MG63 (cell line): ENCODE measurements at regions not wholly inside any gene's neighbourhood (a gene's known extent, or its start where the extent isn't known, plus 50 kb on each side); places are given as distances from the start of the nearest gene placed in this dataset.
A peak's percentile ranks its signal among the peaks of the same experiment; 100 is the strongest.

Source experiments
- DNase-seq: peaks from one replicate; pipeline ENCODE4 v3.0.0-alpha.2; 2020
- H3K27me3 ChIP-seq: fragments of 250-450 bp; sonication (Bioruptor Pico); 2 replicates; pipeline ENCODE4 v1.5.1; 2020; ENCODE audit warnings: mild to moderate bottlenecking, moderate library complexity
- H3K36me3 ChIP-seq: fragments of 250-450 bp; sonication (Bioruptor Pico); 2 replicates; pipeline ENCODE4 v1.5.1; 2020; ENCODE audit warnings: mild to moderate bottlenecking, moderate library complexity
- H3K4me3 ChIP-seq: fragments of 250-450 bp; sonication (Bioruptor Pico); 2 replicates; pipeline ENCODE4 v1.5.1; 2020; ENCODE audit warnings: mild to moderate bottlenecking, moderate library complexity
- H3K9me3 ChIP-seq: fragments of 250-450 bp; sonication (Bioruptor Pico); 2 replicates; pipeline ENCODE4 v1.5.1; 2020; ENCODE audit warnings: mild to moderate bottlenecking, moderate library complexity

- no peak for DNase-seq
- no peak overlapping the region for H3K4me3 ChIP-seq
- H3K36me3 ChIP-seq, result no peaks in the 10 kb centered on the region
- no peaks in the 10 kb centered on the region for H3K9me3 ChIP-seq
- H3K27me3 ChIP-seq, result no peaks in the 10 kb centered on the region
Measured at GRCh38 chr14:54085232-54085761, 128.7 kb upstream of the BMP4 start.

GRCh38 chr14:54085841-54086240 lies 129.2 kb upstream of the BMP4 start:
- Histone ChIP-seq H3K36me3 (no peaks in the 10 kb centered on the region), H3K9me3 (no peaks in the 10 kb centered on the region), H3K4me3 (no peak overlapping the region), H3K27me3 (no peaks in the 10 kb centered on the region)
- DNase-seq, result no peak

GRCh38 chr14:54086767-54087166 lies 130.1 kb upstream of the BMP4 start:
- DNase-seq, result no peak
- no peak overlapping the region for H3K4me3 ChIP-seq
- no peaks in the 10 kb centered on the region for H3K36me3 ChIP-seq
- no peaks in the 10 kb centered on the region for H3K27me3 ChIP-seq
- no peaks in the 10 kb centered on the region for H3K9me3 ChIP-seq

GRCh38 chr14:54087376-54087775 lies 130.8 kb upstream of the BMP4 start:
- Histone ChIP-seq H3K27me3 (no peaks in the 10 kb centered on the region), H3K9me3 (peaks cover 4% of the 10 kb centered on the region; the same call in 1 of the 2 replicates), H3K36me3 (no peaks in the 10 kb centered on the region), H3K4me3 (no peak overlapping the region)
- no peak for DNase-seq

- Histone ChIP-seq H3K4me3 (no peak overlapping the region), H3K9me3 (peaks cover 6% of the 10 kb centered on the region), H3K27me3 (no peaks in the 10 kb centered on the region), H3K36me3 (no peaks in the 10 kb centered on the region)
- no peak for DNase-seq
Measured at GRCh38 chr14:54088271-54088670, 131.6 kb upstream of the BMP4 start.

DNA sequence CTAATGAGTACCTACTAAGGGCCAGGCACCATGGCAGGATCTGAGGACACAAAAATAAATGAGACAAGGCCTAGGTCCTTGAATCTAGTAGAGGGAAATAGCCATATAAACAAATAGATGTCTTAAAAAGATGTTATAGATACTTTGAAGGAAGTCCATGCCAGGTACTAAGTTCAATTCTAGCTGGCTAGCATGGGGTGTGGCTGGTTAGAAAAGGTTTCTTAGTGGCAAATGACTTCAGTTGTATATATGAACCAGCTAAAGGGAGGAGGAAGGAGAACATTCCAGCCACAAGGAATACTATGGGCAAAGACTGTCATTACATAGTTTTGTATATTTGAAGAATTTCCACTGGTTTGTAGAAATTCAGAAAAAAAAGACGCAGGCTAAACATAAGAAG lies 133.6 kb upstream of the BMP4 start:
- no peak overlapping the region for H3K4me3 ChIP-seq
- no peaks in the 10 kb centered on the region for H3K36me3 ChIP-seq
- peaks cover 6% of the 10 kb centered on the region for H3K9me3 ChIP-seq
- no peaks in the 10 kb centered on the region for H3K27me3 ChIP-seq
- no peak for DNase-seq

- no peak for DNase-seq
Measured at GRCh38 chr14:54094765-54095164, 138.1 kb upstream of the BMP4 start.

GRCh38 chr14:54098536-54098935 lies 141.9 kb upstream of the BMP4 start:
- Histone ChIP-seq H3K9me3 (peaks cover 4% of the 10 kb centered on the region), H3K27me3 (no peaks in the 10 kb centered on the region)
- DNase-seq, result no peak

More at GRCh38 chr14:54094765-54095164, 138.1 kb upstream of the BMP4 start:
- Histone ChIP-seq H3K36me3 (peaks cover 3% of the 10 kb centered on the region; the same call in 1 of the 2 replicates), H3K4me3 (no peak overlapping the region), H3K9me3 (peaks cover 11% of the 10 kb centered on the region), H3K27me3 (no peaks in the 10 kb centered on the region)

GRCh38 chr14:54102051-54102456 lies 145.4 kb upstream of the BMP4 start:
- no peaks in the 10 kb centered on the region for H3K27me3 ChIP-seq
- peaks cover 4% of the 10 kb centered on the region for H3K9me3 ChIP-seq
- H3K4me3 ChIP-seq, result no peak overlapping the region
- no peak for DNase-seq
- H3K36me3 ChIP-seq, result no peaks in the 10 kb centered on the region

More at GRCh38 chr14:54098536-54098935, 141.9 kb upstream of the BMP4 start:
- no peak overlapping the region for H3K4me3 ChIP-seq
- peaks cover 3% of the 10 kb centered on the region; the same call in 1 of the 2 replicates for H3K36me3 ChIP-seq

DNA sequence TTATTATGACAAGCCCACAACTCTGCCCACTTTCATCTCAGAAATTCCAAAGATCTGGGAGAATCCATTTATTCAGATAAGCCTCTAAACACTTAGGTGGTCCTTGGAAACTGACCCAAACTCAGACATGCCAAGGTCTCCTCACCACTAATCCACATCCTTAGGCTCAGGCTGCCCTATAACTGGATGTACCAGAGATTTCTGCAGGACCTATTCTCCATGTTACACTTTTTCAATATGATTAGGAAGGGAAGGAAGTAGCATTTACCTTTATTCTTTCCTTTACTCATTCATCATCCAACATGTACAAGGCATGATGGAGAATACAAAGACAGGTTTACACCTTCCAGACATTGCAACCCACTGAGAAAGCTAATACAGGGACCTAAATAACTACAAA lies 145.9 kb upstream of the BMP4 start:
- no peak for DNase-seq

DNA sequence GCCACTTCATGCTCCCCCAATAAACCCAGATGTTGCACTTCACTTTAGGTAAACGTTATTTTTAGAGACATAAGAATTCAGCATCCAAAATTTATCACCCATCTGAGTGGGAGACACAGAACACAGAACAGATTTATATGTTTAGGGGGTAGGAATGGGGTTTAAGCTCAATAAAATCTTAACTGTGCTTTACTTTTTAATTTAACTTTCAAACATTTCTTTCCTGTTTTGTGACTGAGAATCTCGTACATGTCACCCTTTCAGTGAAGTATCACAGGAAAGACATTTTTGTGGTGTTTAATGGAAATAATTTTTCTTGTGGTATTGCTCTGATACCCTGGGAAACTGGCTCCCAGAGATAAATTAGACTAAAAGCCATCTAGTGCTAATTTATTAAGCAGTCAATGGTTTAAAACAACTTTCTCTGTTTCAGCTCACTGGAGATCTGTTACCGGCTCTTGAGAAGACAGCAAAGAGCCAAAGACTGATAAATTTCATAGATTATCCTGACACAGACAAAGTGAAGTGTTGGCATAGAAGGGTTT lies 148.0 kb upstream of the BMP4 start:
- no peak for DNase-seq

More for the DNA sequence above, 145.9 kb upstream of the BMP4 start:
- no peak overlapping the region for H3K4me3 ChIP-seq
- H3K27me3 ChIP-seq, result no peaks in the 10 kb centered on the region
- no peaks in the 10 kb centered on the region for H3K36me3 ChIP-seq
- peaks cover 4% of the 10 kb centered on the region for H3K9me3 ChIP-seq

GRCh38 chr14:54105406-54105805 lies 148.8 kb upstream of the BMP4 start:
- Histone ChIP-seq H3K9me3 (no peaks in the 10 kb centered on the region), H3K27me3 (no peaks in the 10 kb centered on the region), H3K36me3 (no peaks in the 10 kb centered on the region), H3K4me3 (no peak overlapping the region)
- no peak for DNase-seq

More for the DNA sequence above, 148.0 kb upstream of the BMP4 start:
- Histone ChIP-seq H3K36me3 (no peaks in the 10 kb centered on the region), H3K4me3 (no peak overlapping the region), H3K27me3 (no peaks in the 10 kb centered on the region), H3K9me3 (no peaks in the 10 kb centered on the region)

DNA sequence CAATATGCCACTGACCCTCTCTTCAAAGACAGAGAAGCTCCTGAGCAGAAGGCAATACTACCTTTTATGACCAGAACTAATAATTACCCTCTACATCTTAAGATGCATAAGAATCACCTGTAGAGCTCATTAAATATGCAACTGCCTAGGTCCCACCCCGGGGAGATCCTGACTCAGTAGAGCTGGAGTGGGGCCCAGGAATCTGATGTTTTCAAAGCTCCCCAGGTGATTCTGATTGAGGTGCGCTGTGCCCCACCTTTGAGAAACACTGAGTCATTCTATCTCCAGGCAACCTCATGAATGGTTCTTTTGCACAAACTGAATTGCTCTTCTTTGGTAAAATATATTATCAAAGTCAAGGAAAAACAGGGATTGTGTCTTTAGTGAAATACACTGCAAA lies 149.3 kb upstream of the BMP4 start:
- Histone ChIP-seq H3K27me3 (no peaks in the 10 kb centered on the region), H3K4me3 (no peak overlapping the region), H3K9me3 (no peaks in the 10 kb centered on the region), H3K36me3 (no peaks in the 10 kb centered on the region)
- no peak for DNase-seq

- Histone ChIP-seq H3K36me3 (no peaks in the 10 kb centered on the region), H3K4me3 (no peak overlapping the region), H3K27me3 (no peaks in the 10 kb centered on the region), H3K9me3 (no peaks in the 10 kb centered on the region)
- DNase-seq, result peak; percentile 60
Measured at GRCh38 chr14:54106661-54107377, 150.2 kb upstream of the BMP4 start.

- H3K36me3 ChIP-seq, result no peaks in the 10 kb centered on the region
- DNase-seq, result peak; percentile 39
- H3K27me3 ChIP-seq, result no peaks in the 10 kb centered on the region
- no peaks in the 10 kb centered on the region for H3K9me3 ChIP-seq
- H3K4me3 ChIP-seq, result no peak overlapping the region
Measured at GRCh38 chr14:54108481-54109471, 152.2 kb upstream of the BMP4 start.

DNA sequence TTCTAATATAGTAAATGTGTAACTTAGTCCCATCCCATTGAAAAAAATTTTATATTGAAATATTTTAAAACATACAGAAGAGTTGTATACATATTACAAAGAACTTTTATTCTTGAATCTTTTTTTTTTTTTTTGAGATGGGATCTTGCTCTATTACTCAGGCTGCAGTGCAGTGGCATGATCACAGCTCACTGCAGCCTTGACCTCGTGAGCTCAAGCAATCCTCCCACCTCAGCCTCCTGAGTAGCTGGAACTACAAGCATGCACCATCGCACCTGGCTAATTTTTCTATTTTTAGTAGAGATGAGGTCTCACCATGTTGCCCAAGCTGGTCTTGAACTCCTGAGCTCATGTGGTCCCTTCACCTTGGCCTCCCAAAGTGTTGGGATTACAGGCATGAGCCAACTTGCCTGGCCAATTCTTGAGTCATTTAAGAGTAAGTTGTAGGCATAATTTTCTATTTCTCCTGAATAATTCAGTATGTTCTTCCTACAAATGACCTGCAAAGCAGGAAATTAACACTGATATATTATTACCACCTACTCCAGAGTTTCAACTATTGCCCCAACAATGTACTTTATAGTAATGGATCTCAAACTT lies 153.0 kb upstream of the BMP4 start:
- H3K9me3 ChIP-seq, result no peaks in the 10 kb centered on the region
- H3K36me3 ChIP-seq, result no peaks in the 10 kb centered on the region
- no peak overlapping the region for H3K4me3 ChIP-seq
- H3K27me3 ChIP-seq, result no peaks in the 10 kb centered on the region
- DNase-seq, result no peak
